Endothelial cell of umbilical vein (primary cell): ENCODE measurements at regions not wholly inside any gene's neighbourhood (a gene's known extent, or its start where the extent isn't known, plus 50 kb on each side); places are given as distances from the start of the nearest gene placed in this dataset.

Source experiments
- CTCF ChIP-seq, 2 donors: IDR thresholded peaks; 1 replicate in 1 of 2; 2 replicates in 1 of 2; pipeline ENCODE4 v1.5.1; 2011; ENCODE audit warnings: low read length in 2 of 2, mild to moderate bottlenecking in 2 of 2, moderate library complexity in 2 of 2, control low read depth in 1 of 2, inconsistent platforms in 1 of 2, low read depth in 1 of 2; ENCODE audit not compliant: insufficient read depth in 1 of 2; ENCODE audit errors: extremely low read depth in 1 of 2
- EZH2 ChIP-seq: IDR thresholded peaks from 2 replicates; pipeline ENCODE4 v1.6.1; 2012; ENCODE audit warnings: borderline replicate concordance, low read depth, mild to moderate bottlenecking, moderate library complexity, low read length, inconsistent platforms; ENCODE audit not compliant: severe bottlenecking
- GATA2 ChIP-seq: IDR thresholded peaks from 2 replicates; pipeline ENCODE4 v1.7.0; 2011; ENCODE audit warnings: low read depth, mild to moderate bottlenecking, moderate library complexity, mixed read lengths, low read length; ENCODE audit not compliant: insufficient read length, insufficient read depth
- MAX ChIP-seq: IDR thresholded peaks from 2 replicates; pipeline ENCODE4 v1.6.1; 2011; ENCODE audit not compliant: insufficient read depth, insufficient read length
- MYC ChIP-seq: IDR thresholded peaks from one replicate; pipeline ENCODE4 v1.6.1; 2011; ENCODE audit warnings: mild to moderate bottlenecking, low read depth, low read length
- POLR2A ChIP-seq: IDR thresholded peaks from 2 replicates; pipeline ENCODE4 v1.6.1; 2012; ENCODE audit warnings: low read depth, mild to moderate bottlenecking, control low read depth, low read length
- POLR2AphosphoS5 ChIP-seq: IDR thresholded peaks from 2 replicates; pipeline ENCODE4 v1.6.1; 2012; ENCODE audit warnings: low read depth, mild to moderate bottlenecking, control low read depth, low read length, moderate library complexity; ENCODE audit not compliant: insufficient read depth

- TF ChIP-seq CTCF (IDR thresholded peaks at IDR 0.05; ENCODE audit: extremely low read depth in 1 of 2, insufficient read depth in 1 of 2, low read depth in 1 of 2, low read length in 2 of 2) (no peak), POLR2A (no peak), POLR2AphosphoS5 (no peak), GATA2 (no peak), MAX (no peak), MYC (no peak), EZH2 (no peak)
These were observed 296.2 kb upstream of the SALL3 start for GRCh38 chr18:78683191-78684010.
